ENCODE measurements at regions not wholly inside any gene's neighbourhood (a gene's known extent, or its start where the extent isn't known, plus 50 kb on each side); places are given as distances from the start of the nearest gene placed in this dataset.

- TF ChIP-seq CTCF (conservative IDR thresholded peaks at IDR 0.05) (no peak), EZH2 (IDR thresholded peaks at IDR 0.05; ENCODE audit: low read depth) (no peak)
Observed at GRCh38 chr4:155445306-155445705, 68.5 kb upstream of the MAP9 start.
